Middle frontal gyrus (tissue), 1 donor: ENCODE measurements at regions not wholly inside any gene's neighbourhood (a gene's known extent, or its start where the extent isn't known, plus 50 kb on each side); places are given as distances from the start of the nearest gene placed in this dataset.

ENCODE experiments used
- DNase-seq: peaks from one replicate; pipeline ENCODE4 v3.0.0-alpha.2; 2015; ENCODE audit warnings: low spot score; ENCODE audit errors: extremely low spot score

DNA sequence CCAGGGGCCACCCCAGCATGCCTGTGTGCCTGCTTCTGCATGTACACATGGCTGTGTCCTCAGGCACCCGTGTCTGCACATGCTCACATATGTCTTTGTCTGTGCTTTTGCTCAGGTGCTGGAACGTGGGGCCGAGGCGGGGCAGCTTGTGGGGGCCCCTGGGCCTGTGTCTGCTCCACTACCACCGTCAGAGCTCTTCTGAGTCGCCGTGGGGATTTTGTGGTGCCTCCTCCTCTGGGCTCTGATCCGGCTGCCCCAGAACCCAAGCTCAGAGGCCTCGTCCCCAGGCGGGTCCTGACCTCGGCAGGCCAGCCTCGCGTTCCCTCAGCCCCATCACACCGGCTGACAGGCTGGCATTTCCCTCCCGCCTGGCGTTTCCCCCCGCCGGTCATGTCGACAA, 104.6 kb upstream of the ACTRT2 start:
- DNase-seq: no peak

DNA sequence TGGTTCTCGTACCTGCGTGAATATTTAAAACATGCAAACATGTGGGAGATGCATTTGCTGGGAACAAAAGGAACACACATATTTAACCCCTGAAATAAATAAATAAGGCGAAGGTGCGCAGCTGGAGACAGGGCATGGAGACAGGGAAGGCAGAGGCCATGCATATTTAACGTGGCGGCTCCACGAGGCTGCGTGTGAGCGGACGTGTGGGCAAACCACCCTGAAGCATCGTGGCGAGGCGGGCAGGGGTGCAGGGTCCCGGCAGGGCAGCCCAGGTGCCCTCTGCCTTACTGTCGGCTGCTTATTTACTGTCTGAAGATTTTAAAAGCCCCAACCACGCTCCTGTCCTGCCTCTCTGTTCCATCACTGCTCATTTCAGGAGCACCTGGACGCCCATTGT, 104.0 kb upstream of the ACTRT2 start:
- DNase-seq: no peak

DNA sequence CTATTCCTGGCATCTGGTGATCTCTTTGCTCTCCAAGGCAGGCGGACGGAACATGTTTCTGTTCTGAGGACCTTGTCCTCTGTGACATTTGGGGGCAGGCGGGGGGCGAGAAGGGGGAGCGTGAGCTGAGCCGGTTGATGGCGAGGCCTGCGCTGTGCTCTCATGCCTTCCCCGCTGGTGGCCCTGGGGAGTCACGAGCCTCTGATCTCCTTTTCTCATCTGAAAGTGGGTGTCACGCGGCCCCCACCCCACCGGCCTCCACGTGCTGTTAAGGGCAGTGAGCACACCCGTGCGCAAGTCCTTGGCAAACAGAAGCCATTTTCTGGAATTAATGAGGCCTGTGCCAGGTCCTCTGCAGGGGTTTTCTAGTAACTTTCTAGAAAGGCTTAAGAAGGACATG, 102.8 kb upstream of the ACTRT2 start:
- no peak for DNase-seq

DNA sequence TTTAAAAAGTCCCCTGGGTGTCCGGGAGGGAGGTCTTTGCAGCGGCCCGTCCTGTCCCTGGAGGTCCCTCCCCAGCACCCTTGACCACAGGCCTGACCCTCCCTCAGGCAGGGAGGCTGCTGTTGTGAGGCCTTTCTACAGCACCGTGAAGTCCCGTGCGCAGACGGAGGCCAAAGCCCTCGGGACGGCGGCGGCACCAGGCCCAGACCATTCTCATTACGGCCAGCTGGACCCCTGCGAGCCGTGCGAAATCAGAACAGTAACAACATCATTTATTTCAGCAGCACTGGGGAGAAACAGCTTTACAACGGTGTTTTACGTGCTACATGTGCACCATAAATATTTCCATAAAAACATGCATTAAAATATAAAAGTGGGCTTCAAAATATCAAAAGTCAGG, 101.4 kb upstream of the ACTRT2 start:
- DNase-seq: no peak

DNA sequence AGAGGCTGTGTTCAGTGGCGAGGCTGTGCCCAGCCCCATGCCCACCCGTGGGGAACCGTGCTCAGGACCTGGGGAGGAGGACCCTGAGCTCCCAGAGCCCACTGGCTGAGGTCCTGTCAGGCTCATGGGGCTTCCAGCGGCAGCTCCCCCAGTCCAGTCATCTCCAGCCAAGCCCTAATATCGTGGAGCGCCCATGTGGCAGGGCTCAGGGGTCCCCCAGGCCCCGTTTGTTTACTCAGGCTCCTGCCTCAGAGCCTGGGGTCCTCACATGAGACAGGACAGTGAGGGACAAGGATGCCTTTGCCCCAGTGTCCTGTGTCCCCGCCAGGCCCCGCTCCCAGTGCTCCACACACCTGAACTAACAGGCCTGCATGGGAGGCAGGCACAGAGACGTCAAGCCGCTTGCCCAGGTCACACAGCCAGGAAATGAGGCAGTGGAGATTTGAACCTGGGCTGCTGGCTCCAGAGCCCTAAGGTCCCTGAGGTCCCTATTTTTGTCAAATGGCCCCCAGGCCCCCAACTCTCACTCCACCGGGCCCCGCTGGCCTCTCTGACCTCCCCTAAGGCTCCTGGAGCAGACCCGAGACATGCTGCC, 100.7 kb upstream of the ACTRT2 start:
- no peak for DNase-seq

DNA sequence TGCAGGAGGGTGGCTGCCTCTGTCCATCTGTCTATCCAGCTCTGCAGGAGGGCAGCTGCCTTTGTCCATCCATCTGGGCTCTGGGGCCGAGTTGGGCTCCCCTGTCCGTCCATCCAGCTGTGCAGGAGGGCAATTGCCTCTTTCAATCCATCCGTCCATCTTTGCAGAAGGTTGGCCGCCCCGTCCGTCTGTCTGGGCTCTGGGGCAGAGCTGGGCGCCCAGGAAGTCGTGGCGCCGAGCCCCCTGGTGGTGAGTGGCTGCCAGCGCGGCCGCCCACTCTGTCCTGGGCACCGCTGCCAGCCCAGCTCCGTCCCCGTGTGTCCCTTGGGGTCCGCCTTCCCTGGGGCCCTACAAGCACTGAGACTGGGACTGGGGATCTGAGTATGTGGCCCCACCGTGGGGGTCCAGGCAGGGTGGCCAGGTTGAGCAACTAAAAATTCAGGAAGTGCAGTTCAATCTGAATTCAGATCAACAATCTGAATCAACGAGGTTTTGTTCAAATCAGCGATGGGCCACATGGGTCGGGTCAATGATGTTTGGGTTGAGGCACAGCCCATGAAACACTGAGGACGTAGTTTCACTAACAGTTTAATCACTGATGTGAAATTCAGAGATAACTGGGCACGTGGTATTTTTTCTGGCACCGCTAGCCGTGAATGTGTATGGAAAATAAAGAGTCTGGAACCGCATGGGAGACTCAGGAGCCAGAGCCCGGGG, 99.1 kb upstream of the ACTRT2 start:
- no peak for DNase-seq

DNA sequence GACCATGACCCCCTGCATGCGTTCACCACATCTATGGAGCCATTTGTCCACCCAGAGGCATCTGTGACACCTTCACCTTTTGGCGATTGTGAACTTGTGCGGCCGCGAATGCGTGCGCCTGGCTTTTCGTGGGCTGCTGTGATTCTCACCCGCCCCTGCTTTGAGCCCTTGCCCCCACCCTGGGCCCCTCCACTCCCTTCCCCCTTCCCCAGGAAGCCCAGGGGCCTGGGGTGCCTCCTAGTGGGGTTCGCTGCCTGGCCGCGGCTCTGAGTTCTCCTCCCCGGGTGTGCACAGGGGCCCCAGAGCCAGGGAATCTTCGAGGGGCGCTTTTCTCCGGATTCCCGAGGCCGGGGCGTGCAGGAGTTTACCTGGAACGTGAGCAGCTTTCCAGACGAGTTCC, 97.9 kb upstream of the ACTRT2 start:
- DNase-seq: no peak

DNA sequence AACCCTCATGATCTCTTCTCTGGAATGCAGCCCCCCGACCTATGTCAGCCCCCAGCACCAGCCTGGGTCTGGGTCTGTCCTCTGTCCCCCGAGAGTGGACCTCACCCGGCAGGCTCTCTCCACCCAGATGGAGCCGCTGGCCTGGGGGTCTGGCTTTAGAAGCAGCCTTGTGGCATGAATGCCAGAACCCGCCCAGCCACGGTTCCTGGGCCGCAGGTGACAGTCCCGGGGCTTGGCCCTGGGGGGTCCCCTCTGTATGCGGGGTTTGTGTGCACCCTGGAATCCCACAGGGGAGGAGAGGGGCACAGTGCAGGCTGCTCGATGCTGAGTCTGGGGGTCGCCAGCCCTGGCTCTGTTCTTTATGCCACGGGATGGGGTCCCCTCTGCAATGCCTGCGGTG, 96.0 kb upstream of the ACTRT2 start:
- DNase-seq: no peak

DNA sequence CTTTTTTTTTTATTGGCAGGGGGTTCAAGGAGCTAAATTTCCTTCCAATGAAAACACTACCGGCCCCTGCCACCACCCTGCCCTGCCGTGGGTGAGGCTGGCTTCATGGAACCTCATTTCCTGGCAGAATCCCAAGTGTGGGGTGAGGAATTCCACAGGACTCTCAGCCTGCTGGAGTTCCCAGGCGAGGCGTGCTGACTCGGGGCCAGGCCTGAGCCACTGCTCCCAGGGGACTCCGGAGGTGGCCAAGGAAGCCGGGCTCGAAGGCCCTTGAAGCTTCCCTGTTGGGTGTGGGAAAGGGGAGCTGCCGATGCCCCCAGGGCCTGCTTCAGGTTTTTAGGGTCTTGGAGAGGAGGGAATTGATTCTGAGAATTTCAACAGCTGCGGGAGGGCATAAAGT, 95.3 kb upstream of the ACTRT2 start:
- no peak for DNase-seq

DNA sequence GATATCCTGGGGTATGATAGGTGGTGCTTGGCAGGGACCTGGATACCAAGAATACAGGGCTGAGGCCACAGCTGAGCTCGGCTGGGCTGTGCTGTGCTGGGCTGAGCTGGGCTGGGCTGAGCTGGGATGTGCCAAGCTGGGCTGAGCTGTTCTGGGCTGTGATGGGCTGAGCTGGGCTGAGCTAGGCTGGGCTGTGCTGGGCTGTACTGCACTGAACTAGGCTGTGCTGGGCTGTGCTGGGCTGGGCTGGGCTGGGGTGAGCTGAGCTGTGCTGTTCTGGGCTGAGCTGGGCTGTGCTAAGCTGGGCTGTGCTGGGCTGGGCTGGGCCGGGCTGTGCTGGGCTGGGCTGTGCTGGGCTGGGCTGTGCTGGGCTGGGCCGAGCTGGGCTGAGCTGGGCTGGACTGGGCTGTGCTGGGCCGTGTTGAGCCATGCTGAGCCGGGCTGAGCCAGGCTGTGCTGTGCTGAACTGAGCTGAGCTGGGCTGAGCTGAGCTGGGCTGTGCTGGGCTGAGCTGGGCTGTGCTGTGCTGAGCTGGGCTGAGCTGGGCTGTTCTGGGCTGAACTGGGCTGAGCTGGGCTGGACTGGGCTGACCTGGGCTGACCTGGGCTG, 94.7 kb upstream of the ACTRT2 start:
- no peak for DNase-seq

DNA sequence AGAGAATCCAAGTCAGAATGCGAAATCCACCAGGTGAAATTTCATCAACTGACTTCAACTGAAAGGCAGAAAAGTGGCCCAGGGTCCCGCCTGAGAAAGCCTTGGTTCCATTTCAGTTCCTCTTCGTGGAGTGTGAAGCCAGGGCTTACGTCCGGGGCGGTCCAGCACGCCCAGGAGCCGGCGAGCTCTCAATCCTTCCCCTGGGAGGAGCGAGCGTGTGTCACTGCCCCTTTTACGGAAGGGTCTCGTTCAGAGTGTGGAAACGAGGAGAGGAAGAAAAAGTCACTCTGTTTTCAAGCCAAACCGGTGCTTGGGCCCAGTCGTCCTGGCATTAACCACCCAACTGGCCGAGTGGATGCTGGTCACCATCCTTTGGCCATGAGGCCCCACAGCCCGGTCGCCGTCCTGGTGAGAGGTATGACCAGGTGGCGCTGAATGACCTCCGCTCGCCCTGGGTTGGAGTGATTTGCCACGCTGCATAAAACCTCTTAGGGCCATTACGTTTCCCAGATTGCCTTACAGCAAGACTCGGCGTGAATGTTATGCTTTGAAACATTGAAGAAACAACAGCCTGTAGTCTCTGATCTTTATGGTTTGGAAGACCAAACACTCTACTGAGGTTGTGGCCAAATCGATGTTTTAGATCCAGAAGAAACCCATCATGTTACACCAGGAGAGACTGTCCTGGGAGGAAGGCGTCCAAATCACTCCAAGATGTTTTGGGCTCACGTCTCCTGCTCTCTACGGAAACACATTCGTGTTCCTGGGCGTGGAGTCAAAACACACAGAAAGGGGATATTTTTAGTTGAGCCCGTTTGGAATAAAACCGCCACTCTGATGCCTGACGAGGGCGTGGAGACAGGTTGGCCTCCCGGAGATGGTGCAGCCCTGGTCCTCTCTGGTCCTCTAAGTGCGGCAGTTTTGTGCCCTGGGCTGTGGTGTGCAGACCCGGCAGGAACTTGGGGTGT, 93.6 kb upstream of the ACTRT2 start:
- no peak for DNase-seq

DNA sequence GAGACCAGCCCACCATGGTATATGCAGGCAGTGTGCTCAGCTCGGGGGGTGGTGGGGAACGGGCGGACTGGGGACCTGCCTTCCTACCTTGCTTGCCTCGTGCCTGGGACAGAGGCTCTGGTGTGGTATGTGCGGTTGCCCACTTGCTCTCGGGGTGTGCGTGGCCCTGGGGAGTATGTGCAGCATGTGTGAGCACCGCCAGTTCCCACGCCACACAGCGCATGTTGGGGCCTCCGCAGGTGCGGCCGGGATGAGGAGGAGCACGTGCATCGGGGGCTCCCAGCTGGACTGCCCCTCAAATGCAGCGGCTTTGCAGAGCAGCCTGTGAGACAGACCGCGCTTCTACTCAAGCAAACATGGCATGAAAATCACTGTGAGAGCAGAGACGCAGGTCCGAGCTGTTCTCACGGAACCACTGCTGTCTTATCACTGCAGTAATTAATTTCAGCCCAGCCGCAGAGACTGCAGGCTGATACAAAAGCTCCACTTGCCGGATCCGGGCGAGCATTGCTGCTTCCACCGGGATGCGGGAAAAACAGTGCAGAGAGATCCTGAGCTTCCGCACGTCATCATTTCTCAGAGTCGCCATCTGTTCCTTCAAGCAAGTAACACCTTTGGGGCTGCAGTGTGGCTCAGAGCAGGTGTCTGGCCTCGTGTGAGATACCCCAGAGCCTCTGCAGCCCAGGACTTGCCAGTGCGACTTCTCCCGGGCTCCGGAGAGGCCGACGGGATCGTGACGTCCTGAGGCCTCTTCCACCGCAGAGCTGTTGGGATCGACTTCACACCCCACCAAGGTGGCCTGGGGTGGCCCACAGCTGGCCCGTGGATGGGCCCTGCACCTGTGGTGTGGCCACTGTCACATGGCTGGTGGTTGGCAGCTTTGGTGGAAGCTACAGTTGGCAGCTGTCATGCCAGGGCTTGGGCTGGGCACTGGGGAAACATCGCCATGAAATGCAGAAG, 92.6 kb upstream of the ACTRT2 start:
- no peak for DNase-seq

DNA sequence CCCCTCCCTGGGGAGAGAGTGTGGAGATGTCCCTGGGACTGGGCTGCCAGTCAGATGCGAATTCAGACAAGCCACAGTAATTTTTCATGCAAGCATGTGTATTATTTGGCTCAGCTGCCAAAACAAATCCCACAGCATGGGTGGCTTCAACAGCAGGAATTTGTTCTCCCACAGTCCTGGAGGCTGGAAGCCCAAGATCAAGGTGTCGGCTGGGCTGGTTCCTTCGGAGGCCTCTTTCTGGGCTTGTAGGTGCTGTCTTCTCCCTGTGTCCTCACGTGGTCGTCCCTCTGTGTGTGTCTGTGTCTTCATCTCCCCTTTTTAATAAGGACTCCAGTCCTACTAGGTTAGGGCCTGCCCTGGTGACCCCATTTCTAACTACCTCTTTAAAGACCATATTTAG, 91.9 kb upstream of the ACTRT2 start:
- DNase-seq: no peak

DNA sequence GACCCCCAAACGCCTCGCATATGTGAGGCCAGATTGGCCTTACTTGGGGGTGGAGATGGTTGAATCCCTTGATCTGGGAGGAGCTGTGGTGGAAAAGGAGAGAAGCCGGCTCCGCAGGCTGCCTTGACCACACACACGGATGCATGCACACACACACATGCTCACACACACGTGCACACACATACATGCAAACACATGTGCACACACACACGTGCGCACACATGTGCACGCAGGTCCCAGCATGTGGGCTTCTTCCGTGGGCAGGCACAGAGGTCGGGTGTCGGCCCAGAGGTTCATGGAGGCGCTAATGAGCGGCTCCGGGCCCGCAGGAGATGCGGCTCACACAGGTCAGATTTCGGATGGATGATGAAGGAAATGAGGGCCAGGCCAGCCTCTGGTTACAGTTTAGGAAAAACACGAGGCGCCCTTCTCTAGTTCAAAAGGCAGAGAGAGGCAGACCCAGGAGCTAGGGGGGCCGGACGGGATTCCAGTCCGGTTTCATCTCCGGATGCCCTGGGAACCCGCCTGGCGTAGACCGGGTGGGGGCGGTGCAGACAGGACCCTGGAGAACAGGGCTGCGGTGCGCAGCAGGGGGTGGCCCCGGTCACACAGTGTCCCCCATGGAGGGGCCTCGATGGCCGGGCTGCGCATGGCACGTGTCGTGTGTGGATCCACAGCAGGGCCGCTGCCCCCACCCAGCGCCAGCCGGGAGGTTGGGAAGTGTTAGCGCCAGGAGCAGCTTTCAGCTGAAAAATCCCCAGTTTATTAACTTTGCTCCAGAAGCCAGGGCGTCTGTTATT, 91.1 kb upstream of the ACTRT2 start:
- no peak for DNase-seq

DNA sequence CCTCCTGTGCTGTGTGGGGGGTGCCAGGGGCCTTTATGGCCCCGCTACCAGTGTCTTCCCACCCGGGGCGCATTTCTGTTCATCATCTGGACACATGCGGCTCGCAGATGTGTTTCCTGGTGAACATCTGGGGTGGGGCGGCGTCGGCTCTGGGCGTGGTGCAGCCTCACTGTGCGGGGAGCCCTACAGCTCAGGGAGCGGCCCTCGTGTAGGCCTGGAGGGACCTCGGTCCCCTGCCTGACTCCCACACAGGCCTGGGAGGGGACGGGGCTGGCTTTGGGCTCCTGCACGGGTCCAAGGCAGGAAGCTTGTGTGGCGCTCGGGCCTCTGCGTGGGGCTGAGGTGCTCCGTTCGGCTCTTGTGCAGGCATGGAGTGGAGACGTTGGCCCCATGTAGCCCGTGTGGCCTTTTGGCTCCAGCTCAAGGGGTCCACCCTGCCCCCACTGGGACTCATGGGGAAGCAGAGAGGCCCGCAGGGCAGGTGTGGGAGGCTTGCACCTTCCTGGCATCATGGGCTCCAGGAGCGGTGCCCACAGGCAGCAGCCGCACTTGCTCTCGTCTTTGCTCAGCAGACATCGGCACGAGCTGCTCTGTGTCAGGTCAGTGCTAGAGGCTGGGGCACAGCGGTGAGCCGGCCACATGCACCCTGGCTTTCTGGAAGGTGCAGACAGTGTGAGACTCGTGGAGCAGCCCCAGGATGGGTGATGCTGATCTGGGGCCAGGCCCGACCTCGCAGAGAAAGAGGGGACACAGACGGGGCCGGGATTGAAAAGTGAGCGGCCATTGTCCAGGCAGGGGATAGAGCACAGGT, 90.1 kb upstream of the ACTRT2 start:
- DNase-seq: no peak

DNA sequence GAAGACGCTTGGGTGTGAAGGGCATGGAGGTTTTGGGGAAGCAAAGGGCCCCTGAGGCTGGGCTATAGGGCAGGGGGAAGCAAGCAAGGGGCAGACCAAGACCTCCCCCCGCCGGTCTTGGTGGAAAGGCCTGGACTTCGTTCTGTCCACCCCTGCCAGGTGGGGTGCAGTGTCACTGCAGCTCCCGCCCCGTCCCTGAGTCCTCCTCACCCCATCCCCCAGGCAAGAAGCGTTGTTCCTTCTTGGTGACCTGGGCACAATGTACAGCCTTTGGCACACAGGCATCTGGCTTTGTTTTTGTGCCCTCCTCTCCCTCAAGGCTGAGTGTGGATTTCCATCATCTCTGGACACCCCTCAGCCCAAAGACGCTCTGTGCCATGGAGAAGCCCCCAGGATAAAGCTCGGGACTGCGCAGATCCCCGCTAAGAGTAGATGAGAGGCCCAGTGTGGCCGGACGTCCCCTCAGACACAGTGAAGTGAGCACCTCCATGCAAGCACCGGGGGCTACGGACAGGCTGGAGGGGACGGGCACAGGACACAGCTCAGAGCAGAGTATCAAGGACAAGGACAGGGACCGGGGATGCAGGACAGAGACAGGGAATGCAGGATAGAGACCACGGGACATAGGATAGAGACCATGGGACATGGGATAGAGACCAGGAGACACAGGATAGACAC, 89.4 kb upstream of the ACTRT2 start:
- no peak for DNase-seq

DNA sequence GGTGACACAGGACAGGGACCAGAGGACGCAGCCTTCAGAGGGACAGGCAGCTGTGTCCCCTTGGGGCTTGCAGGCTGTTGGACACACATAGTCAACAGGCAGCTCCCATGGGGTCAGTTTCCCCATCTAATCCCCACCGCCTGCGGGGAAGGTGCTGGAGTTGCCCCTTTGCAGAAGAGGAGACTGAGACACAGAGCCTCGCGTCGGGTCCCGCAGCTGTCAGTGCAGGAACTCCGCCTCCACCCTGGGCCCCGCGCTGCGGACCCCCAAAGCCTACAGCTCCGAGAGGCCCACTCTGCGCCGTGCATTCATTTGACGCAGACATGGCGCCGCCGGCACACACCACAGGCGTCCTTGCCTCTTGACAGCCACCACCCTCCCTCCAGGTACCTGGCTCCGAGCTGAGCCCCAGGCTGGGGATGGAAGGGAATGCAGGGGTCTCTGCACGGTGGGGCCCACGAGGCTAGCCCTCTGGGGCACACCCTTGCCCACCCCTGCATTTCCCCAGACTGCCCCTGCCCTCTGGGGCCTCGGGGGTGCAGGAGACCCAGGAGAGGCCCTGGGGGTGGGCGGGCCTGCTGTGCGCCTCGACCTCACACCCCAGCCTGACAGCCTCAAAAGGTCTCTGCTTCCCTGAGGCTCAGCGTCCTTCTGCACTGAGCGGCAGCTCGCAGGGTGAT, 88.5 kb upstream of the ACTRT2 start:
- no peak for DNase-seq
